ENCODE measurements at regions not wholly inside any gene's neighbourhood (a gene's known extent, or its start where the extent isn't known, plus 50 kb on each side); places are given as distances from the start of the nearest gene placed in this dataset.

DNA sequence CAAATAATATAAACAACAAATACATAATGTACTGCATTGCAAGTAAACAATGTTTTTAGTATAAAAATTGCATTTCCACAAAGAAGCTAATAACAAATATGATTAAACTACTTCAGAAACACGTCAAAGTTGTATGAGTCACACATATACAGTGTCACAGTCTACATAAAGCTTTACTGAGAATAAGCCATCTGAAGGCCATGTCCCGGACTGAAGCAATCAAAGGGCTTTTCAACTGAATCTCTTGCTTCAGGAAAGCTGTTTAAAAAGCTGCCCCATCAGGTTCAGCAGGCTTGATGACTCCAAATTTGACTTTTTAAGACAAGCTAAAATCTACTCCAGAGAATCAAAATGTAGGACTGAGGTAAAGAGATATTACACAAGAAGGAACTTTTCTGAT is 1476.8 kb downstream of the ADGRL3 start:
- H3K9me3 ChIP-seq (ENCODE audit: control insufficient read depth, insufficient read depth, low read length) = no peaks in the 10 kb centered on the region
- no peaks in the 10 kb centered on the region for H4K20me1 ChIP-seq (ENCODE audit: control insufficient read depth, insufficient read depth, low read depth, low read length)
- no peak overlapping the region for H3K4me2 ChIP-seq (ENCODE audit: low read length)
- TF ChIP-seq, protein P1, sequence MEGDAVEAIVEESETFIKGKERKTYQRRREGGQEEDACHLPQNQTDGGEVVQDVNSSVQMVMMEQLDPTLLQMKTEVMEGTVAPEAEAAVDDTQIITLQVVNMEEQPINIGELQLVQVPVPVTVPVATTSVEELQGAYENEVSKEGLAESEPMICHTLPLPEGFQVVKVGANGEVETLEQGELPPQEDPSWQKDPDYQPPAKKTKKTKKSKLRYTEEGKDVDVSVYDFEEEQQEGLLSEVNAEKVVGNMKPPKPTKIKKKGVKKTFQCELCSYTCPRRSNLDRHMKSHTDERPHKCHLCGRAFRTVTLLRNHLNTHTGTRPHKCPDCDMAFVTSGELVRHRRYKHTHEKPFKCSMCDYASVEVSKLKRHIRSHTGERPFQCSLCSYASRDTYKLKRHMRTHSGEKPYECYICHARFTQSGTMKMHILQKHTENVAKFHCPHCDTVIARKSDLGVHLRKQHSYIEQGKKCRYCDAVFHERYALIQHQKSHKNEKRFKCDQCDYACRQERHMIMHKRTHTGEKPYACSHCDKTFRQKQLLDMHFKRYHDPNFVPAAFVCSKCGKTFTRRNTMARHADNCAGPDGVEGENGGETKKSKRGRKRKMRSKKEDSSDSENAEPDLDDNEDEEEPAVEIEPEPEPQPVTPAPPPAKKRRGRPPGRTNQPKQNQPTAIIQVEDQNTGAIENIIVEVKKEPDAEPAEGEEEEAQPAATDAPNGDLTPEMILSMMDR (IDR thresholded peaks at IDR 0.05; ENCODE audit: low read depth, low read length, poor library complexity, severe bottlenecking) = no peak
- TF ChIP-seq EZH2phosphoT487 (IDR thresholded peaks at IDR 0.05; ENCODE audit: borderline replicate concordance, low read length) = no peak
- H3K4me3 ChIP-seq (ENCODE audit: low read length) = no peak overlapping the region
- no peaks in the 10 kb centered on the region for H3K9me2 ChIP-seq (replicated peaks; ENCODE audit: control insufficient read depth, low read length)
- H3K27ac ChIP-seq (ENCODE audit: low read depth, low read length) = no peak overlapping the region
- H3K27me3 ChIP-seq (ENCODE audit: control insufficient read depth, low read length) = no peaks in the 10 kb centered on the region
- H3F3A ChIP-seq (ENCODE audit: control insufficient read depth, insufficient read depth) = no peaks in the 10 kb centered on the region
- H3K4me1 ChIP-seq (ENCODE audit: control insufficient read depth, low read length) = no peaks in the 10 kb centered on the region
- no peaks in the 10 kb centered on the region for H3K79me2 ChIP-seq (ENCODE audit: control insufficient read depth, low read length)
- no peaks in the 10 kb centered on the region for H3K36me3 ChIP-seq (ENCODE audit: control insufficient read depth, low read length)

DNA sequence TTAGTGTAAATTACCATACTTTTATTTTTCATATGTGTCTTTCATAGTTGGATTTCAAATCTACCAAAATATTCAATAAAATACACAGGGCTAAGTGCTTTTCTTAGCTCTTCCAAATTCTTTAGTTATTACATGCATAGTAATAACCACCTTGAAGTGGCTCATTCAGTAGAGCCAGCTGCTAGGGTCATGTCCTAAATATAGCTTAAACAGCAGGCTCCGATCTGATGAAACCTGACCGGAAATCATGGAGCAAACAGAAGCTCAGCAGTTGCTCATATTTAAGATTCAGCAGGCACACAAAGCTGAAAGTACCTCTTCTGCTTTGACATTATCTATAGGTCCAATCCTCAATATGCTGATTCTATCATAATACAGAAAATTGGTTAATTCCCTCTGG is 1470.4 kb downstream of the ADGRL3 start:
- H3K9me2 ChIP-seq (replicated peaks; ENCODE audit: control insufficient read depth, low read length) = no peaks in the 10 kb centered on the region
- H3K4me2 ChIP-seq (ENCODE audit: low read length) = no peak overlapping the region
- no peak for TF ChIP-seq EZH2phosphoT487 (IDR thresholded peaks at IDR 0.05; ENCODE audit: borderline replicate concordance, low read length)
- TF ChIP-seq, protein P1 (IDR thresholded peaks at IDR 0.05; ENCODE audit: low read depth, low read length, poor library complexity, severe bottlenecking) = no peak
- H3K4me3 ChIP-seq (ENCODE audit: low read length) = no peak overlapping the region
- no peaks in the 10 kb centered on the region for H3K9me3 ChIP-seq (ENCODE audit: control insufficient read depth, insufficient read depth, low read length)
- H3K27me3 ChIP-seq (ENCODE audit: control insufficient read depth, low read length) = no peaks in the 10 kb centered on the region
- H3K4me1 ChIP-seq (ENCODE audit: control insufficient read depth, low read length) = no peaks in the 10 kb centered on the region
- H3F3A ChIP-seq (ENCODE audit: control insufficient read depth, insufficient read depth) = no peaks in the 10 kb centered on the region
- no peaks in the 10 kb centered on the region for H4K20me1 ChIP-seq (ENCODE audit: control insufficient read depth, insufficient read depth, low read depth, low read length)
- no peaks in the 10 kb centered on the region for H3K79me2 ChIP-seq (ENCODE audit: control insufficient read depth, low read length)
- no peaks in the 10 kb centered on the region for H3K36me3 ChIP-seq (ENCODE audit: control insufficient read depth, low read length)
- no peak overlapping the region for H3K27ac ChIP-seq (ENCODE audit: low read depth, low read length)

DNA sequence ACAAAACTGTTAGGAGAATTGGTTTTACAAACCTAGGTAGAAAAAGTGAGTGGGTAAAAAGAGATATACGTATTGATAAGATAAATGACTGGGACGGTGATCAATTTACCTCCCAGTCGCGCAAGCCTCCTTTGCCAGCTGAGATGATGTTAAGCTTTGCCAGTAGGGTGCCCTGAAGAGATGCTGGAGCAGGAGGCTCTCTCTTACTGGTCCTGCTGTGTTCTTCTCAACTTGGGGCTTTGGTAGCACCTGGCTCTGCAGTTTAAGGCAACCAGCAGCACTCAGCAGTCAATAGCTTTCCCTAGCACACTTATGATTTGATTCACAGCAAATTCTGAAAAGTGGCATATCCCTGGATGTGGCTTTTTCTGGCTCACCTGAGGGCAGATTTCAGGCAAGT is 1461.7 kb downstream of the ADGRL3 start:
- TF ChIP-seq EZH2phosphoT487 (IDR thresholded peaks at IDR 0.05; ENCODE audit: borderline replicate concordance, low read length) = no peak
- TF ChIP-seq, protein P1 (IDR thresholded peaks at IDR 0.05; ENCODE audit: low read depth, low read length, poor library complexity, severe bottlenecking) = no peak
- Histone ChIP-seq H3K27me3 (ENCODE audit: control insufficient read depth, low read length) (no peaks in the 10 kb centered on the region), H3K4me2 (ENCODE audit: low read length) (no peak overlapping the region), H3K9me3 (ENCODE audit: control insufficient read depth, insufficient read depth, low read length) (no peaks in the 10 kb centered on the region), H3K79me2 (ENCODE audit: control insufficient read depth, low read length) (no peaks in the 10 kb centered on the region), H4K20me1 (ENCODE audit: control insufficient read depth, insufficient read depth, low read depth, low read length) (no peaks in the 10 kb centered on the region), H3F3A (ENCODE audit: control insufficient read depth, insufficient read depth) (no peaks in the 10 kb centered on the region), H3K27ac (ENCODE audit: low read depth, low read length) (no peak overlapping the region), H3K36me3 (ENCODE audit: control insufficient read depth, low read length) (no peaks in the 10 kb centered on the region), H3K9me2 (replicated peaks; ENCODE audit: control insufficient read depth, low read length) (no peaks in the 10 kb centered on the region), H3K4me3 (ENCODE audit: low read length) (no peak overlapping the region), H3K4me1 (ENCODE audit: control insufficient read depth, low read length) (no peaks in the 10 kb centered on the region)

DNA sequence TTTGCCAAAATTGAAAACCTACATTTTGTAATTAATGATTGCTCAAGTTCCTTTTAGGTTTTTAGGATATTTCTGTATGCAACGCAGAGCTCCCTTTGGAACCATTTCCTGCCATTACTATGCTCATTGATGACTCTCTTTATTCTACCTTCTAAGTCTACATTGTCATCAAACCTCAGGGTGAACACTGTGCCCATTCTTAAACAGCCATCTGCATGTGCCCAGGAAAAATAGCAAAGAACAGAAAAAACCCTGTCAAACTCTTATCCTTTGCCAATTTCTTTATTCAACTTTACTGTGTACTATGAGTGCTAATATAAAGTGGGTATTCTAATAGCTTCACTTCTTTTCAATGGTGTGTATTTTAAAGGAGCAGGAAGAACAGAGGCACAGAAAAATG is 1455.9 kb downstream of the ADGRL3 start:
- TF ChIP-seq, protein P1 (IDR thresholded peaks at IDR 0.05; ENCODE audit: low read depth, low read length, poor library complexity, severe bottlenecking) = no peak
- TF ChIP-seq EZH2phosphoT487 (IDR thresholded peaks at IDR 0.05; ENCODE audit: borderline replicate concordance, low read length) = no peak
- no peaks in the 10 kb centered on the region for H3K9me2 ChIP-seq (replicated peaks; ENCODE audit: control insufficient read depth, low read length)
- H3K9me3 ChIP-seq (ENCODE audit: control insufficient read depth, insufficient read depth, low read length) = no peaks in the 10 kb centered on the region
- no peak overlapping the region for H3K4me3 ChIP-seq (ENCODE audit: low read length)
- H3K36me3 ChIP-seq (ENCODE audit: control insufficient read depth, low read length) = no peaks in the 10 kb centered on the region
- no peaks in the 10 kb centered on the region for H3K4me1 ChIP-seq (ENCODE audit: control insufficient read depth, low read length)
- H3K27me3 ChIP-seq (ENCODE audit: control insufficient read depth, low read length) = no peaks in the 10 kb centered on the region
- H4K20me1 ChIP-seq (ENCODE audit: control insufficient read depth, insufficient read depth, low read depth, low read length) = no peaks in the 10 kb centered on the region
- no peaks in the 10 kb centered on the region for H3F3A ChIP-seq (ENCODE audit: control insufficient read depth, insufficient read depth)
- no peaks in the 10 kb centered on the region for H3K79me2 ChIP-seq (ENCODE audit: control insufficient read depth, low read length)
- no peak overlapping the region for H3K4me2 ChIP-seq (ENCODE audit: low read length)
- H3K27ac ChIP-seq (ENCODE audit: low read depth, low read length) = no peak overlapping the region

Measured in DOHH2 (cell line).